PC-9 (cell line): ENCODE measurements at regions not wholly inside any gene's neighbourhood (a gene's known extent, or its start where the extent isn't known, plus 50 kb on each side); places are given as distances from the start of the nearest gene placed in this dataset.

Experiments used
- BruUV-seq: library from RNA; stranded (reverse); fragments of 400-500 nt; replicated peaks from 2 replicates; lab custom pipeline; 2021; lab: Mats Ljungman, UMichigan
- CTCF ChIA-PET: fragments of 300-600 bp; sonication (Branson Sonifier 250); formaldehyde crosslinking; loops from one replicate; lab custom pipeline; 2022; ENCODE audit warnings: antibody characterized with exemption; lab: Charles Lee
- POLR2A ChIA-PET: fragments of 300-600 bp; sonication (Branson Sonifier 250); formaldehyde crosslinking; loops from one replicate; lab custom pipeline; 2022; ENCODE audit warnings: antibody characterized with exemption; ENCODE audit not compliant: unreplicated experiment; lab: Charles Lee
- DNase-seq, 2 experiments: peaks; one replicate each; pipeline versions ENCODE4 v3.0.0 to v3.0.0-alpha.2; 2015 to 2022; ENCODE audit warnings: mixed read lengths in 1 of 2
- H2AFZ ChIP-seq: fragments of 200-600 bp; sonication (generic); 2 replicates; pipeline ENCODE4 v1.8.1; 2017; ENCODE audit warnings: antibody characterized with exemption
- H3F3A ChIP-seq: fragments of 200-600 bp; sonication (generic); 2 replicates; pipeline ENCODE4 v1.8.1; 2017; ENCODE audit warnings: antibody characterized with exemption, mild to moderate bottlenecking, low read depth; ENCODE audit not compliant: insufficient read depth
- H3K27ac ChIP-seq: fragments of 200-600 bp; sonication (generic); 2 replicates; pipeline ENCODE4 v1.6.1; 2016; ENCODE audit warnings: mixed run types
- H3K27me3 ChIP-seq: fragments of 200-600 bp; sonication (generic); 2 replicates; pipeline ENCODE4 v1.6.1; 2016; ENCODE audit warnings: low read depth, mixed run types; ENCODE audit not compliant: insufficient read depth
- H3K36me3 ChIP-seq: fragments of 200-600 bp; sonication (generic); 2 replicates; pipeline ENCODE4 v1.6.1; 2016; ENCODE audit warnings: low read depth, mixed run types
- H3K4me1 ChIP-seq: fragments of 200-600 bp; sonication (generic); replicated peaks from 2 replicates; pipeline ENCODE4 v1.6.1; 2016; ENCODE audit warnings: mixed run types; ENCODE audit not compliant: insufficient read depth
- H3K4me2 ChIP-seq: fragments of 200-600 bp; sonication (generic); 2 replicates; pipeline ENCODE4 v1.6.1; 2017; ENCODE audit warnings: mixed run types
- H3K4me3 ChIP-seq: fragments of 200-600 bp; sonication (generic); 2 replicates; pipeline ENCODE4 v1.6.1; 2016; ENCODE audit warnings: mixed run types
- H3K79me2 ChIP-seq: fragments of 200-600 bp; sonication (generic); 2 replicates; pipeline ENCODE4 v1.6.1; 2017; ENCODE audit warnings: low read depth, mixed run types
- H3K9me2 ChIP-seq: fragments of 200-600 bp; sonication (generic); 2 replicates; pipeline ENCODE4 v1.8.1; 2017; ENCODE audit warnings: mild to moderate bottlenecking; ENCODE audit not compliant: insufficient read depth
- H3K9me3 ChIP-seq: fragments of 200-600 bp; sonication (generic); 2 replicates; pipeline ENCODE4 v1.8.1; 2016; ENCODE audit warnings: low read depth; ENCODE audit not compliant: insufficient read depth
- H4K20me1 ChIP-seq: fragments of 200-600 bp; sonication (generic); 2 replicates; pipeline ENCODE4 v1.8.1; 2017; ENCODE audit not compliant: insufficient read depth
- CTCF ChIP-seq: fragments of 200-600 bp; sonication (generic); conservative IDR thresholded peaks from 2 replicates; pipeline ENCODE4 v1.6.1; 2017; ENCODE audit warnings: mixed run types, antibody characterized with exemption, mild to moderate bottlenecking, moderate library complexity
- EZH2 ChIP-seq: fragments of 200-600 bp; sonication (generic); IDR thresholded peaks from 2 replicates; pipeline ENCODE4 v1.8.0; 2017; ENCODE audit warnings: antibody characterized with exemption, low read depth
- intact Hi-C: fragments of 100-400 bp; cut with micrococcal nuclease; formaldehyde crosslinking; loops from one replicate; pipeline ENCODE4 v1.10.0; 2022; ENCODE audit not compliant: unreplicated experiment

- H3K27me3 ChIP-seq: no peaks in the 10 kb centered on the region
- H3K4me3 ChIP-seq: no peak overlapping the region
- H3K9me2 ChIP-seq: no peaks in the 10 kb centered on the region
- no peak for TF ChIP-seq EZH2
- TF ChIP-seq CTCF: no peak
- DNase-seq: no peak
- no peak overlapping the region for H3K27ac ChIP-seq
- no peaks in the 10 kb centered on the region for H3F3A ChIP-seq
- intact Hi-C loops: no loop called here
- POLR2A ChIA-PET: no interaction called here
- no peaks in the 10 kb centered on the region for H3K4me1 ChIP-seq
- no TSS peak for BruUV-seq
- no peaks in the 10 kb centered on the region for H3K79me2 ChIP-seq
- no peaks in the 10 kb centered on the region for H4K20me1 ChIP-seq
- CTCF ChIA-PET: no interaction called here
- no peaks in the 10 kb centered on the region for H3K36me3 ChIP-seq
- no peak overlapping the region for H2AFZ ChIP-seq
- no peaks in the 10 kb centered on the region for H3K9me3 ChIP-seq
- no peak overlapping the region for H3K4me2 ChIP-seq
Measured at GRCh38 chr7:11235491-11235890, 261.8 kb downstream of the PHF14 start.

- no peaks in the 10 kb centered on the region for H3K36me3 ChIP-seq
- H3K9me3 ChIP-seq: no peaks in the 10 kb centered on the region
- H4K20me1 ChIP-seq: no peaks in the 10 kb centered on the region
- no peak overlapping the region for H2AFZ ChIP-seq
- H3K4me2 ChIP-seq: no peak overlapping the region
- H3K4me1 ChIP-seq: no peaks in the 10 kb centered on the region
- TF ChIP-seq EZH2 (no peak), CTCF (no peak)
- no peaks in the 10 kb centered on the region for H3F3A ChIP-seq
- ChIA-PET POLR2A (interaction anchor here (0.6 kb wide), 1 partner anchor 25 kb away, joined by 26 read pairs; no protein-coding TSS in a partner anchor), CTCF (no interaction called here)
- H3K27me3 ChIP-seq: no peaks in the 10 kb centered on the region
- DNase-seq: no peak
- intact Hi-C loops: no loop called here
- no peak overlapping the region for H3K4me3 ChIP-seq
- H3K9me2 ChIP-seq: no peaks in the 10 kb centered on the region
- no peaks in the 10 kb centered on the region for H3K79me2 ChIP-seq
- H3K27ac ChIP-seq: no peak overlapping the region
- BruUV-seq: no TSS peak
Measured at GRCh38 chr7:11236680-11237079, 263.0 kb downstream of the PHF14 start.

- Histone ChIP-seq H3K27ac (no peak overlapping the region), H4K20me1 (no peaks in the 10 kb centered on the region), H3K4me3 (no peak overlapping the region), H3K36me3 (no peaks in the 10 kb centered on the region), H3K9me2 (no peaks in the 10 kb centered on the region), H3K27me3 (no peaks in the 10 kb centered on the region), H3F3A (no peaks in the 10 kb centered on the region), H3K79me2 (no peaks in the 10 kb centered on the region), H3K4me2 (no peak overlapping the region), H2AFZ (no peak overlapping the region), H3K9me3 (no peaks in the 10 kb centered on the region), H3K4me1 (no peaks in the 10 kb centered on the region)
- ChIA-PET CTCF (no interaction called here), POLR2A (no interaction called here)
- intact Hi-C loops: no loop called here
- peak in 1 of 2 experiments; percentile 3 for DNase-seq
- TF ChIP-seq EZH2 (no peak), CTCF (no peak)
- no TSS peak for BruUV-seq
Measured at GRCh38 chr7:11237742-11238141, 264.1 kb downstream of the PHF14 start.
